HCT116 (cell line): ENCODE measurements at regions not wholly inside any gene's neighbourhood (a gene's known extent, or its start where the extent isn't known, plus 50 kb on each side); places are given as distances from the start of the nearest gene placed in this dataset.

Experiments
- ATAC-seq: fragments of 200-7000 bp; cut with Tn5 transposase; 2 replicates; pipeline ENCODE4 v1.9.1; 2020; ENCODE audit warnings: mild to moderate bottlenecking, moderate library complexity
- BruUV-seq: library from RNA; stranded (reverse); fragments of 400-500 nt; replicated peaks from 2 replicates; lab custom pipeline; 2021; lab: Mats Ljungman, UMichigan
- CTCF ChIA-PET: fragments of 300-600 bp; sonication (Branson Sonifier 250); formaldehyde crosslinking; loops from one replicate; lab custom pipeline; 2021; ENCODE audit warnings: antibody characterized with exemption; lab: Charles Lee
- POLR2A ChIA-PET: fragments of 300-600, 350-600 bp; sonication (Branson Sonifier 250); formaldehyde crosslinking; loops from one replicate; lab custom pipeline; 2021; ENCODE audit warnings: antibody characterized with exemption; lab: Charles Lee
- RAD21 ChIA-PET, 2 experiments: fragments of 300-600 bp; sonication (Branson Sonifier 250); formaldehyde crosslinking; loops; one replicate each; lab custom pipeline; 2023; ENCODE audit warnings: low total read pairs in 2 of 2; ENCODE audit not compliant: uncharacterized antibody in 2 of 2, unreplicated experiment in 2 of 2, low non-redundant PET in 1 of 2; lab: Charles Lee
- DNase-seq: peaks from one replicate; pipeline ENCODE4 v3.0.0-alpha.2; 2010; ENCODE audit warnings: low read depth, low spot score
- H2AFZ ChIP-seq: fragments of 200-600 bp; shearing (Covaris generic), sonication (generic); 2 replicates; pipeline ENCODE4 v1.6.1; 2017; ENCODE audit warnings: low read depth, mixed run types, mixed read lengths, antibody characterized with exemption, low read length; ENCODE audit not compliant: poor library complexity, severe bottlenecking
- H3K27ac ChIP-seq: 2 replicates; pipeline ENCODE4 v1.5.1; 2012; ENCODE audit warnings: low read depth, low read length
- H3K27me3 ChIP-seq: fragments of 200-600 bp; sonication (generic); 2 replicates; pipeline ENCODE4 v1.6.1; 2016; ENCODE audit warnings: mixed run types, low read length, mixed read lengths; ENCODE audit not compliant: insufficient read depth
- H3K36me3 ChIP-seq, 2 experiments: fragments of 200-500 bp in 1 of 2; fragments of 200-600 bp in 1 of 2; sonication (Bioruptor generic) in 1 of 2; sonication (generic) in 1 of 2; 2 replicates each; pipeline versions ENCODE4 v1.5.1 to v1.6.1; 2014 to 2016; ENCODE audit warnings: low read length in 2 of 2, inconsistent platforms in 1 of 2, mixed read lengths in 1 of 2, mixed run types in 1 of 2; ENCODE audit not compliant: insufficient read depth in 2 of 2, control insufficient read depth in 1 of 2
- H3K4me1 ChIP-seq, 2 experiments: fragments of 200-600 bp in 1 of 2; sonication (generic) in 1 of 2; 2 replicates each; pipeline versions ENCODE4 v1.5.1 to v1.6.1; 2012 to 2017; ENCODE audit warnings: low read length in 2 of 2, inconsistent platforms in 1 of 2, mild to moderate bottlenecking in 1 of 2, mixed read lengths in 1 of 2, mixed run types in 1 of 2, moderate library complexity in 1 of 2; ENCODE audit not compliant: insufficient read depth in 2 of 2, control insufficient read depth in 1 of 2
- H3K4me2 ChIP-seq: fragments of 200-600 bp; sonication (generic); 2 replicates; pipeline ENCODE4 v1.6.1; 2017; ENCODE audit warnings: mixed run types, low read length, mixed read lengths
- H3K4me3 ChIP-seq, 2 experiments: fragments of 200-600 bp in 1 of 2; sonication (generic) in 1 of 2; replicated peaks in 1 of 2; 2 replicates each; pipeline ENCODE4 v1.5.1; 2011 to 2016; ENCODE audit warnings: low read length in 2 of 2, control low read depth in 1 of 2, low read depth in 1 of 2, mild to moderate bottlenecking in 1 of 2, mixed read lengths in 1 of 2, mixed run types in 1 of 2
- H3K79me2 ChIP-seq: fragments of 200-600 bp; sonication (generic); 2 replicates; pipeline ENCODE4 v1.6.1; 2017; ENCODE audit warnings: mild to moderate bottlenecking, mixed run types, low read length, moderate library complexity, mixed read lengths; ENCODE audit not compliant: insufficient read depth
- H3K9ac ChIP-seq: fragments of 200-600 bp; sonication (generic); 2 replicates; pipeline ENCODE4 v1.6.1; 2016; ENCODE audit warnings: low read length, mixed read lengths
- H3K9me2 ChIP-seq: fragments of 200-600 bp; sonication (generic), shearing (Covaris generic); 2 replicates; pipeline ENCODE4 v1.6.1; 2017; ENCODE audit warnings: mixed run types, mild to moderate bottlenecking, moderate library complexity; ENCODE audit not compliant: insufficient read depth
- H3K9me3 ChIP-seq, 2 experiments: fragments of 200-500 bp in 1 of 2; fragments of 200-600 bp in 1 of 2; sonication (Bioruptor generic) in 1 of 2; sonication (generic) in 1 of 2; 2 replicates each; pipeline ENCODE4 v1.6.1; 2014 to 2017; ENCODE audit warnings: low read length in 2 of 2, mixed read lengths in 2 of 2, inconsistent platforms in 1 of 2, low read depth in 1 of 2, mild to moderate bottlenecking in 1 of 2, mixed run types in 1 of 2, moderate library complexity in 1 of 2; ENCODE audit not compliant: control insufficient read depth in 1 of 2, insufficient read depth in 1 of 2
- H4K20me1 ChIP-seq: fragments of 200-600 bp; sonication (generic), shearing (Covaris generic); 2 replicates; pipeline ENCODE4 v1.6.1; 2017; ENCODE audit warnings: mixed run types, mild to moderate bottlenecking, moderate library complexity; ENCODE audit not compliant: insufficient read depth
- CBX3 ChIP-seq: IDR thresholded peaks from 2 replicates; pipeline ENCODE4 v1.6.1; 2012; ENCODE audit warnings: low read depth
- CEBPB ChIP-seq: IDR thresholded peaks from 2 replicates; pipeline ENCODE4 v1.6.1; 2012; ENCODE audit warnings: low read depth
- EGR1 ChIP-seq: IDR thresholded peaks from 2 replicates; pipeline ENCODE4 v1.6.1; 2012; ENCODE audit warnings: low read depth
- ELF1 ChIP-seq: IDR thresholded peaks from 2 replicates; pipeline ENCODE4 v1.6.1; 2012; ENCODE audit warnings: low read depth, borderline replicate concordance
- EZH2phosphoT487 ChIP-seq: fragments of 200-600 bp; IDR thresholded peaks from 2 replicates; pipeline ENCODE4 v1.6.1; 2018; ENCODE audit warnings: antibody characterized with exemption, borderline replicate concordance
- FOSL1 ChIP-seq: IDR thresholded peaks from 2 replicates; pipeline ENCODE4 v1.6.1; 2012; ENCODE audit warnings: low read depth
- JUND ChIP-seq: IDR thresholded peaks from 2 replicates; pipeline ENCODE4 v1.6.1; 2012
- POLR2A ChIP-seq: IDR thresholded peaks from 2 replicates; pipeline ENCODE4 v1.7.0; 2011; ENCODE audit warnings: borderline replicate concordance; ENCODE audit not compliant: insufficient read depth, insufficient read length; ENCODE audit errors: extremely low read depth
- POLR2AphosphoS5 ChIP-seq: IDR thresholded peaks from 2 replicates; pipeline ENCODE4 v1.6.1; 2011; ENCODE audit warnings: mild to moderate bottlenecking, low read depth, low read length, moderate library complexity
- RAD21 ChIP-seq: IDR thresholded peaks from 2 replicates; pipeline ENCODE4 v1.6.1; 2012; ENCODE audit warnings: low read depth, mild to moderate bottlenecking
- SIN3A ChIP-seq: IDR thresholded peaks from 2 replicates; pipeline ENCODE4 v1.6.1; 2012; ENCODE audit warnings: low read depth
- SRF ChIP-seq: IDR thresholded peaks from 2 replicates; pipeline ENCODE4 v1.6.1; 2012; ENCODE audit warnings: low read depth
- TCF7L2 ChIP-seq: IDR thresholded peaks from 2 replicates; pipeline ENCODE4 v1.7.0; 2011; ENCODE audit warnings: borderline replicate concordance, inconsistent platforms; ENCODE audit not compliant: insufficient read depth, insufficient read length; ENCODE audit errors: extremely low read depth
- YY1 ChIP-seq: IDR thresholded peaks from 2 replicates; pipeline ENCODE4 v1.6.1; 2011; ENCODE audit warnings: low read length, low read depth, moderate library complexity, mild to moderate bottlenecking; ENCODE audit not compliant: insufficient replicate concordance; ENCODE audit errors: extremely low read depth
- ZFX ChIP-seq: fragments of 450-650 bp; IDR thresholded peaks from 2 replicates; pipeline ENCODE4 v1.6.1; 2017
- intact Hi-C: fragments of 100-400 bp; cut with micrococcal nuclease; formaldehyde crosslinking; loops from 2 replicates; pipeline ENCODE4 v1.10.0; 2022
- TF ChIP-seq, protein P1 (sequence below): IDR thresholded peaks from 2 replicates; pipeline ENCODE4 v1.6.1; 2011; ENCODE audit warnings: mild to moderate bottlenecking, low read length, moderate library complexity; ENCODE audit not compliant: insufficient replicate concordance; ENCODE audit errors: extremely low read depth
- TF ChIP-seq, protein P2 (sequence below), 3 experiments: fragments of 200-600 bp in 1 of 3; sonication (generic) in 1 of 3; IDR thresholded peaks in 2 of 3; conservative IDR thresholded peaks in 1 of 3; 2 replicates each; pipeline ENCODE4 v1.5.1; 2012 to 2017; ENCODE audit warnings: low read depth in 2 of 3, low read length in 2 of 3, antibody characterized with exemption in 1 of 3, borderline replicate concordance in 1 of 3, control low read depth in 1 of 3, mild to moderate bottlenecking in 1 of 3, mixed read lengths in 1 of 3, mixed run types in 1 of 3, moderate library complexity in 1 of 3; ENCODE audit not compliant: insufficient read depth in 1 of 3
- TF ChIP-seq, protein P3 (sequence below): IDR thresholded peaks from 2 replicates; pipeline ENCODE4 v1.6.1; 2012
- TF ChIP-seq, protein P4 (sequence below): IDR thresholded peaks from 2 replicates; pipeline ENCODE4 v1.6.1; 2012; ENCODE audit warnings: low read depth

DNA sequence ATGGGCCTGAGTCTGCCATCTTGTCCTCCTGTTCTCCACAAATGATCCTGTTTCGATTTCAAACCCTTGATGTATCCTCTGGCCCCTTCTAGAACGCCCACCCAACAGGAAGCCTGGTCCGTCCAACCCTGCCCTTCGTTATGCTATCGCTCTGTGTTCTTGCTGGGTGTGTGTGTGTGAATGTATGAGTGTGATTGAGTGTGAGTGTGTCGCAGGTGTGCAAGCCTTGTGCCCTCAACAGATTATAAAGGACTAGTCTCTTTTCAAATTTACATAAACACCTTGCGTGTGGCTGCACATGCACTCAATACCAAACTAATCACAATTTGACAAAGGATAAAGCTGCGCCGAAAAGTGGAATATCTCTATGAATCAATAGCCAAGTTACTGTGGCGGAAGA lies 149.5 kb upstream of the SALL3 start:
- ChIA-PET CTCF (no interaction called here), RAD21 (no interaction called here), POLR2A (no interaction called here)
- Histone ChIP-seq H3K9me2 (no peaks in the 10 kb centered on the region), H4K20me1 (no peaks in the 10 kb centered on the region), H2AFZ (no peak overlapping the region), H3K79me2 (no peaks in the 10 kb centered on the region), H3K9ac (no peak overlapping the region), H3K36me3 (no peaks in the 10 kb centered on the region), H3K9me3 (no peaks in the 10 kb centered on the region), H3K27me3 (peaks cover 8% of the 10 kb centered on the region; the same call in 1 of the 2 replicates), H3K27ac (no peak overlapping the region), H3K4me3 (no peak overlapping the region), H3K4me1 (no peaks in the 10 kb centered on the region), H3K4me2 (no peak overlapping the region)
- DNase-seq (no peak), ATAC-seq (no peak)
- no TSS peak for BruUV-seq
- intact Hi-C loops = no loop called here
- TF ChIP-seq EGR1 = no peak
- TF ChIP-seq SRF = no peak
- TF ChIP-seq TCF7L2 = no peak
- TF ChIP-seq, protein P1, sequence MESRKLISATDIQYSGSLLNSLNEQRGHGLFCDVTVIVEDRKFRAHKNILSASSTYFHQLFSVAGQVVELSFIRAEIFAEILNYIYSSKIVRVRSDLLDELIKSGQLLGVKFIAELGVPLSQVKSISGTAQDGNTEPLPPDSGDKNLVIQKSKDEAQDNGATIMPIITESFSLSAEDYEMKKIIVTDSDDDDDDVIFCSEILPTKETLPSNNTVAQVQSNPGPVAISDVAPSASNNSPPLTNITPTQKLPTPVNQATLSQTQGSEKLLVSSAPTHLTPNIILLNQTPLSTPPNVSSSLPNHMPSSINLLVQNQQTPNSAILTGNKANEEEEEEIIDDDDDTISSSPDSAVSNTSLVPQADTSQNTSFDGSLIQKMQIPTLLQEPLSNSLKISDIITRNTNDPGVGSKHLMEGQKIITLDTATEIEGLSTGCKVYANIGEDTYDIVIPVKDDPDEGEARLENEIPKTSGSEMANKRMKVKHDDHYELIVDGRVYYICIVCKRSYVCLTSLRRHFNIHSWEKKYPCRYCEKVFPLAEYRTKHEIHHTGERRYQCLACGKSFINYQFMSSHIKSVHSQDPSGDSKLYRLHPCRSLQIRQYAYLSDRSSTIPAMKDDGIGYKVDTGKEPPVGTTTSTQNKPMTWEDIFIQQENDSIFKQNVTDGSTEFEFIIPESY = no peak
- no peak for TF ChIP-seq YY1
- TF ChIP-seq, protein P2, sequence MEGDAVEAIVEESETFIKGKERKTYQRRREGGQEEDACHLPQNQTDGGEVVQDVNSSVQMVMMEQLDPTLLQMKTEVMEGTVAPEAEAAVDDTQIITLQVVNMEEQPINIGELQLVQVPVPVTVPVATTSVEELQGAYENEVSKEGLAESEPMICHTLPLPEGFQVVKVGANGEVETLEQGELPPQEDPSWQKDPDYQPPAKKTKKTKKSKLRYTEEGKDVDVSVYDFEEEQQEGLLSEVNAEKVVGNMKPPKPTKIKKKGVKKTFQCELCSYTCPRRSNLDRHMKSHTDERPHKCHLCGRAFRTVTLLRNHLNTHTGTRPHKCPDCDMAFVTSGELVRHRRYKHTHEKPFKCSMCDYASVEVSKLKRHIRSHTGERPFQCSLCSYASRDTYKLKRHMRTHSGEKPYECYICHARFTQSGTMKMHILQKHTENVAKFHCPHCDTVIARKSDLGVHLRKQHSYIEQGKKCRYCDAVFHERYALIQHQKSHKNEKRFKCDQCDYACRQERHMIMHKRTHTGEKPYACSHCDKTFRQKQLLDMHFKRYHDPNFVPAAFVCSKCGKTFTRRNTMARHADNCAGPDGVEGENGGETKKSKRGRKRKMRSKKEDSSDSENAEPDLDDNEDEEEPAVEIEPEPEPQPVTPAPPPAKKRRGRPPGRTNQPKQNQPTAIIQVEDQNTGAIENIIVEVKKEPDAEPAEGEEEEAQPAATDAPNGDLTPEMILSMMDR (IDR thresholded peaks at IDR 0.05 in 2 of 3, conservative IDR thresholded peaks at IDR 0.05 in 1 of 3; ENCODE audit: borderline replicate concordance in 1 of 3, insufficient read depth in 1 of 3, low read depth in 2 of 3, low read length in 2 of 3) = no peak
- TF ChIP-seq FOSL1 = no peak
- no peak for TF ChIP-seq JUND
- TF ChIP-seq RAD21 = no peak
- TF ChIP-seq POLR2A = no peak
- no peak for TF ChIP-seq CEBPB
- no peak for TF ChIP-seq ZFX
- no peak for TF ChIP-seq ELF1
- TF ChIP-seq, protein P3, sequence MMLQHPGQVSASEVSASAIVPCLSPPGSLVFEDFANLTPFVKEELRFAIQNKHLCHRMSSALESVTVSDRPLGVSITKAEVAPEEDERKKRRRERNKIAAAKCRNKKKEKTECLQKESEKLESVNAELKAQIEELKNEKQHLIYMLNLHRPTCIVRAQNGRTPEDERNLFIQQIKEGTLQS = no peak
- TF ChIP-seq, protein P4, sequence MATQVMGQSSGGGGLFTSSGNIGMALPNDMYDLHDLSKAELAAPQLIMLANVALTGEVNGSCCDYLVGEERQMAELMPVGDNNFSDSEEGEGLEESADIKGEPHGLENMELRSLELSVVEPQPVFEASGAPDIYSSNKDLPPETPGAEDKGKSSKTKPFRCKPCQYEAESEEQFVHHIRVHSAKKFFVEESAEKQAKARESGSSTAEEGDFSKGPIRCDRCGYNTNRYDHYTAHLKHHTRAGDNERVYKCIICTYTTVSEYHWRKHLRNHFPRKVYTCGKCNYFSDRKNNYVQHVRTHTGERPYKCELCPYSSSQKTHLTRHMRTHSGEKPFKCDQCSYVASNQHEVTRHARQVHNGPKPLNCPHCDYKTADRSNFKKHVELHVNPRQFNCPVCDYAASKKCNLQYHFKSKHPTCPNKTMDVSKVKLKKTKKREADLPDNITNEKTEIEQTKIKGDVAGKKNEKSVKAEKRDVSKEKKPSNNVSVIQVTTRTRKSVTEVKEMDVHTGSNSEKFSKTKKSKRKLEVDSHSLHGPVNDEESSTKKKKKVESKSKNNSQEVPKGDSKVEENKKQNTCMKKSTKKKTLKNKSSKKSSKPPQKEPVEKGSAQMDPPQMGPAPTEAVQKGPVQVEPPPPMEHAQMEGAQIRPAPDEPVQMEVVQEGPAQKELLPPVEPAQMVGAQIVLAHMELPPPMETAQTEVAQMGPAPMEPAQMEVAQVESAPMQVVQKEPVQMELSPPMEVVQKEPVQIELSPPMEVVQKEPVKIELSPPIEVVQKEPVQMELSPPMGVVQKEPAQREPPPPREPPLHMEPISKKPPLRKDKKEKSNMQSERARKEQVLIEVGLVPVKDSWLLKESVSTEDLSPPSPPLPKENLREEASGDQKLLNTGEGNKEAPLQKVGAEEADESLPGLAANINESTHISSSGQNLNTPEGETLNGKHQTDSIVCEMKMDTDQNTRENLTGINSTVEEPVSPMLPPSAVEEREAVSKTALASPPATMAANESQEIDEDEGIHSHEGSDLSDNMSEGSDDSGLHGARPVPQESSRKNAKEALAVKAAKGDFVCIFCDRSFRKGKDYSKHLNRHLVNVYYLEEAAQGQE = no peak
- TF ChIP-seq POLR2AphosphoS5 = no peak
- no peak for TF ChIP-seq CBX3
- TF ChIP-seq SIN3A = no peak
- no peak for TF ChIP-seq EZH2phosphoT487
